ENCODE measurements at regions not wholly inside any gene's neighbourhood (a gene's known extent, or its start where the extent isn't known, plus 50 kb on each side); places are given as distances from the start of the nearest gene placed in this dataset.

DNA sequence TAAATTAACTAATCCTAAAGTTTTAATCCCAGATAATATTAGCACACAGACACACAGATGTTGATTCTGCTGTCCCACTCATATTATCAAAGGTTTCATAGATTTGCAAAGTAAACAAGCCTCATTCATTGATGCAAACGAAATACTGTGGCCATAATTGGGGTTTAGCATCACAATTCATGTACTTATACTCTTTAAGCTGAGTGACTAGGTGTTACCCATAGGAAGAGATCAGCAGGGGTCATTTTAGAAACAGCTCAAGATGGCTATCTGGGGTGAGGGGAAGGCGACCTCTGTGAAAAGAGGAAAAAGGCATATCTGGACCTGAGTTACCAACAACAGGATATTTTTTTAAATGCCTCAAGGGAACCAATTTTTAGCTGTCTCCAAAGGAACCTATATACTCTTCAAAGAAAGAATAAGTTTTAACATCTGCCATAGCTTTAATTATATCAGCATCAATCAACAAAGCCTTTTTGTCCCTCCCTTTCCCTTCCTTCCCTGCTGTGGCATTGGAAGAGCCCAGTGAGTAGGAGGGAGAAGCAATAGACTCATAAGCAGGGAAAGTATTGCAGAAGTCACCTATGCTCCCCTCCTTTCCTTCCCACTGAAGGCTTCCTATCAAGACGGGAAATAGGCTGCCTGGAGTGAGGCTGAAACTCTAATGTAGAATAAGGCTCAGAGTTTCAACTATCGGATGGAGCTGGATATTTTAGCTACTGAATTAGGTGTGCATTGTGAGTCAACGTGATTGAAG lies 553.4 kb downstream of the ZIC1 start:
- Histone ChIP-seq H3K36me3 (no peaks in the 10 kb centered on the region), H3K27me3 (no peaks in the 10 kb centered on the region), H3K4me1 (no peaks in the 10 kb centered on the region), H3K4me3 (no peak overlapping the region), H3K27ac (no peak overlapping the region), H3K9me3 (no peaks in the 10 kb centered on the region)
- ATAC-seq: no peak
- DNase-seq: no peak
- TF ChIP-seq, protein P1, sequence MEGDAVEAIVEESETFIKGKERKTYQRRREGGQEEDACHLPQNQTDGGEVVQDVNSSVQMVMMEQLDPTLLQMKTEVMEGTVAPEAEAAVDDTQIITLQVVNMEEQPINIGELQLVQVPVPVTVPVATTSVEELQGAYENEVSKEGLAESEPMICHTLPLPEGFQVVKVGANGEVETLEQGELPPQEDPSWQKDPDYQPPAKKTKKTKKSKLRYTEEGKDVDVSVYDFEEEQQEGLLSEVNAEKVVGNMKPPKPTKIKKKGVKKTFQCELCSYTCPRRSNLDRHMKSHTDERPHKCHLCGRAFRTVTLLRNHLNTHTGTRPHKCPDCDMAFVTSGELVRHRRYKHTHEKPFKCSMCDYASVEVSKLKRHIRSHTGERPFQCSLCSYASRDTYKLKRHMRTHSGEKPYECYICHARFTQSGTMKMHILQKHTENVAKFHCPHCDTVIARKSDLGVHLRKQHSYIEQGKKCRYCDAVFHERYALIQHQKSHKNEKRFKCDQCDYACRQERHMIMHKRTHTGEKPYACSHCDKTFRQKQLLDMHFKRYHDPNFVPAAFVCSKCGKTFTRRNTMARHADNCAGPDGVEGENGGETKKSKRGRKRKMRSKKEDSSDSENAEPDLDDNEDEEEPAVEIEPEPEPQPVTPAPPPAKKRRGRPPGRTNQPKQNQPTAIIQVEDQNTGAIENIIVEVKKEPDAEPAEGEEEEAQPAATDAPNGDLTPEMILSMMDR (IDR thresholded peaks at IDR 0.05 in 4 of 5, conservative IDR thresholded peaks at IDR 0.05 in 1 of 5): no peak
- no peak for TF ChIP-seq POLR2A (IDR thresholded peaks at IDR 0.05)
- intact Hi-C loops (cut with DNase I; ENCODE audit: low total_unique reads): no loop called here
- in situ Hi-C loops (cut with MboI; ENCODE audit: low sequenced_read_pairs in 4 of 4): no loop called here

DNA sequence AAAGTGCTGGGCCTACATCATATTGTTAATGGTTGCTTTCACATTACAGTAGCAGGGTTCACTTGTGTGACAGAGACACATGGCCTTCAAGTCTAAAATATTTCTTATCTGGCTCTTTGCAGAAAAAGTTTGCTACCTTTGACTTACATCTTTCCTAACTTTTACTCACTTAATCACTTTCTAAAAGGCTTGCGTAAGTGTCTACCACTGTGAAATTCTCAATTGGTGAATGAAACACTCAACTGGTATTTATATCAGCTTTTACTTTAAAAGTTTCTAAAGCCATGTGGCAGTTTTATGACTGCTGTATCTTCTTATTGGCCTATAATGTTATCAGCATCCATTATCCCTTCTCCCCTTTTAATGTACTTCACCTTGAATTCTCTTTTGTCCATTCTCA lies 554.5 kb downstream of the ZIC1 start:
- TF ChIP-seq, protein P1 (IDR thresholded peaks at IDR 0.05 in 4 of 5, conservative IDR thresholded peaks at IDR 0.05 in 1 of 5): no peak
- TF ChIP-seq POLR2A (IDR thresholded peaks at IDR 0.05): no peak
- Histone ChIP-seq H3K4me1 (no peaks in the 10 kb centered on the region), H3K27ac (no peak overlapping the region), H3K4me3 (no peak overlapping the region), H3K27me3 (no peaks in the 10 kb centered on the region), H3K36me3 (no peaks in the 10 kb centered on the region), H3K9me3 (no peaks in the 10 kb centered on the region)
- ATAC-seq: no peak
- intact Hi-C loops (cut with DNase I; ENCODE audit: low total_unique reads) (no loop called here), in situ Hi-C loops (cut with MboI; ENCODE audit: low sequenced_read_pairs in 4 of 4) (no loop called here)
- DNase-seq: no peak

DNA sequence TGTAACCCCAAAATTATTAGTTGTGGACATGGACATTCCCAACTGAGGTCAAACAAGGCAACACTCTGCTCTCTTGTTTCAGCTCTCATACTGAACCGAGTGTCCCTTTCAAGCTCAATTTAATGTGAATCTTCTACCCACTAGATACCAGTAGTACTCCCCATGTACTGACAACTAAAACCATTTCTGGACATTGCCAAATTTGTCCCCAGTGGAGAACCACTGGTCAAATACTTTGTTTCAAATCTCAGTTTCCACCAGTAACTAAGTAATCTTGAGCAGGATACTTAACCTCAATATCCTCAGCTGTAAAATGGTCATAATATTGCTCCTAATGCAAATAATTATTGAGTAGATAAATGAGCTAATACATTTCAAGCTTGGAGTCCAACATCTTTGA lies 566.0 kb downstream of the ZIC1 start:
- ATAC-seq (no peak), DNase-seq (no peak)
- TF ChIP-seq, protein P1 (IDR thresholded peaks at IDR 0.05 in 4 of 5, conservative IDR thresholded peaks at IDR 0.05 in 1 of 5): no peak
- no peak for TF ChIP-seq POLR2A (IDR thresholded peaks at IDR 0.05)
- Histone ChIP-seq H3K27ac (no peak overlapping the region), H3K4me1 (no peaks in the 10 kb centered on the region), H3K4me3 (no peak overlapping the region), H3K36me3 (no peaks in the 10 kb centered on the region), H3K27me3 (no peaks in the 10 kb centered on the region), H3K9me3 (no peaks in the 10 kb centered on the region)
- intact Hi-C loops (cut with DNase I; ENCODE audit: low total_unique reads) (no loop called here), in situ Hi-C loops (cut with MboI; ENCODE audit: low sequenced_read_pairs in 4 of 4) (no loop called here)

DNA sequence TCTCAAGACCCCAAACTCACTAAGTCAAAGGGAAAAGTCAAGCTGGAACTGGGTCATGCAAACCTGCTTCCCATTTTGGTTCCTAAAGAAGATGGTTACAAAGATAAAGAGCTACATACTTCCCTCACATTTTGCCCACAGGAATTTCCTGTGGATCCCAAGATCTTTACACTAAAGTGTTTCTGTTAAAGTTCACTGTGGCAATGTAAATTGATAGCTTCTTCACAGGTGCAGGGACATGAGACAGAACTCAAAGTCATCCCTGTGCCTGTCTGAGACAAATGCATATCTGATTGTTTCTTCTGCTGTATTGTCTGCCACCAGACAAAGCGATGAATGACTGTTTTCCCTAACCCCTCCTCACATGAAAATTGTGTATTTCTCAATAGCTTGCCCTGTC lies 567.8 kb downstream of the ZIC1 start:
- H3K4me3 ChIP-seq: no peak overlapping the region
- ATAC-seq: no peak
- in situ Hi-C loops (cut with MboI; ENCODE audit: low sequenced_read_pairs in 4 of 4): no loop called here
- no peaks in the 10 kb centered on the region for H3K4me1 ChIP-seq
- H3K27me3 ChIP-seq: no peaks in the 10 kb centered on the region
- intact Hi-C loops (cut with DNase I; ENCODE audit: low total_unique reads): no loop called here
- no peaks in the 10 kb centered on the region for H3K9me3 ChIP-seq
- no peak for DNase-seq
- TF ChIP-seq, protein P1 (IDR thresholded peaks at IDR 0.05 in 4 of 5, conservative IDR thresholded peaks at IDR 0.05 in 1 of 5): no peak
- no peak for TF ChIP-seq POLR2A (IDR thresholded peaks at IDR 0.05)
- H3K36me3 ChIP-seq: no peaks in the 10 kb centered on the region
- no peak overlapping the region for H3K27ac ChIP-seq

DNA sequence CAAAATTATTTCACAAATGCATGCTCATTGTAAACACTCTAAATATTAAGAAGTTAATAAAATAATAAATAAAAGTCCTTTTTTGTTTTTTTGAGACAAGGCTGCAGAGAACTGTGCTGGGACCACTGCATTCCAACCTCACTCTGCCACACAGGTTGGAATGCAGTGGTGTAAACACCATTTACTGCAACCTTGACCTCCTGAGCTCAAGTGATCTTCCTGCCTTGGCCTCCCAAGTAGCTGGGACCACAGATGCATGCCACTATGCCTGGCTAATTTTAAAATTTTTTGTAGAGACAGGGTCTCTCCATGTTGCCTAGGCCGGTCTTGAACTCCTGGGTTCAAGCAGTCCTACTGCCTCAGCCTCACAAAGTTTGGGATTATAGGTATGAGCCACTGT lies 578.4 kb downstream of the ZIC1 start:
- H3K4me3 ChIP-seq: no peak overlapping the region
- no peak overlapping the region for H3K27ac ChIP-seq
- no peaks in the 10 kb centered on the region for H3K4me1 ChIP-seq
- H3K9me3 ChIP-seq: no peaks in the 10 kb centered on the region
- in situ Hi-C loops (cut with MboI; ENCODE audit: low sequenced_read_pairs in 4 of 4): no loop called here
- H3K36me3 ChIP-seq: no peaks in the 10 kb centered on the region
- ATAC-seq: no peak
- intact Hi-C loops (cut with DNase I; ENCODE audit: low total_unique reads): no loop called here
- no peak for DNase-seq
- H3K27me3 ChIP-seq: no peaks in the 10 kb centered on the region
- no peak for TF ChIP-seq POLR2A (IDR thresholded peaks at IDR 0.05)
- TF ChIP-seq, protein P1 (IDR thresholded peaks at IDR 0.05 in 4 of 5, conservative IDR thresholded peaks at IDR 0.05 in 1 of 5): no peak
